Mesenchymal stem cell (in vitro differentiated cells and primary cell): ENCODE measurements at regions not wholly inside any gene's neighbourhood (a gene's known extent, or its start where the extent isn't known, plus 50 kb on each side); places are given as distances from the start of the nearest gene placed in this dataset.

Experiments
- DNase-seq: peaks from one replicate; pipeline ENCODE4 v3.0.0-alpha.2; 2013
- H2AFZ ChIP-seq: one replicate; pipeline ENCODE4 v1.6.1; 2013; ENCODE audit warnings: low read depth, mild to moderate bottlenecking, control low read depth, inconsistent platforms, low read length, moderate library complexity
- H2AK5ac ChIP-seq: 2 replicates; pipeline ENCODE4 v1.6.1; 2013; ENCODE audit warnings: low read length, moderate library complexity, mild to moderate bottlenecking, inconsistent platforms; ENCODE audit not compliant: severe bottlenecking
- H2BK120ac ChIP-seq: one replicate; pipeline ENCODE4 v1.6.1; 2013; ENCODE audit warnings: low read depth, mild to moderate bottlenecking, inconsistent platforms, low read length, moderate library complexity
- H2BK12ac ChIP-seq, 2 experiments: one replicate each; pipeline ENCODE4 v1.6.1; 2013; ENCODE audit warnings: inconsistent platforms in 2 of 2, low read length in 2 of 2, mild to moderate bottlenecking in 2 of 2, moderate library complexity in 2 of 2, control low read depth in 1 of 2
- H2BK15ac ChIP-seq: one replicate; pipeline ENCODE4 v1.6.1; 2013; ENCODE audit warnings: mild to moderate bottlenecking, low read depth, inconsistent platforms; ENCODE audit not compliant: poor library complexity, severe bottlenecking
- H2BK5ac ChIP-seq: 2 replicates; pipeline ENCODE4 v1.6.1; 2013; ENCODE audit warnings: low read depth, mild to moderate bottlenecking, low read length, control low read depth, inconsistent platforms; ENCODE audit not compliant: poor library complexity, severe bottlenecking
- H3K14ac ChIP-seq, 2 experiments: one replicate each; pipeline ENCODE4 v1.6.1; 2013; ENCODE audit warnings: inconsistent platforms in 2 of 2, low read length in 2 of 2, control low read depth in 1 of 2, mild to moderate bottlenecking in 1 of 2, moderate library complexity in 1 of 2
- H3K18ac ChIP-seq, 2 experiments: one replicate each; pipeline ENCODE4 v1.6.1; 2013; ENCODE audit warnings: inconsistent platforms in 2 of 2, low read length in 2 of 2, control low read depth in 1 of 2, low read depth in 1 of 2, mild to moderate bottlenecking in 1 of 2
- H3K23ac ChIP-seq, 2 experiments: one replicate each; pipeline ENCODE4 v1.6.1; 2013; ENCODE audit warnings: inconsistent platforms in 2 of 2, low read length in 2 of 2, mild to moderate bottlenecking in 2 of 2, moderate library complexity in 2 of 2, control low read depth in 1 of 2
- H3K27ac ChIP-seq: 2 replicates; pipeline ENCODE4 v1.5.1; 2013; ENCODE audit warnings: mild to moderate bottlenecking, moderate library complexity, low read length, control low read depth, inconsistent platforms; ENCODE audit not compliant: poor library complexity, severe bottlenecking
- H3K27me3 ChIP-seq, 2 experiments: 2 replicates each; pipeline versions ENCODE4 v1.6.1 to v1.7.0; 2013; ENCODE audit warnings: low read length in 2 of 2, mild to moderate bottlenecking in 2 of 2, moderate library complexity in 2 of 2, control low read depth in 1 of 2, inconsistent platforms in 1 of 2; ENCODE audit not compliant: control insufficient read depth in 1 of 2, insufficient read depth in 1 of 2
- H3K36me3 ChIP-seq, 2 experiments: 2 replicates each; pipeline versions ENCODE4 v1.6.1 to v1.7.0; 2013; ENCODE audit warnings: low read length in 2 of 2, control low read depth in 1 of 2, inconsistent platforms in 1 of 2, low read depth in 1 of 2, mild to moderate bottlenecking in 1 of 2; ENCODE audit not compliant: insufficient read depth in 2 of 2, control insufficient read depth in 1 of 2
- H3K4ac ChIP-seq, 2 experiments: one replicate each; pipeline ENCODE4 v1.6.1; 2013; ENCODE audit warnings: inconsistent platforms in 2 of 2, low read length in 2 of 2, mild to moderate bottlenecking in 2 of 2, moderate library complexity in 2 of 2, control low read depth in 1 of 2, low read depth in 1 of 2
- H3K4me1 ChIP-seq: 2 replicates; pipeline ENCODE4 v1.6.1; 2013; ENCODE audit warnings: low read depth, low read length, control low read depth; ENCODE audit not compliant: control insufficient read depth, insufficient read depth
- H3K4me2 ChIP-seq: 2 replicates; pipeline ENCODE4 v1.6.1; 2013; ENCODE audit warnings: low read length, mild to moderate bottlenecking, inconsistent platforms; ENCODE audit not compliant: poor library complexity, severe bottlenecking
- H3K4me3 ChIP-seq, 2 experiments: 2 replicates each; pipeline versions ENCODE4 v1.5.1 to v1.7.0; 2013; ENCODE audit warnings: low read length in 2 of 2, mild to moderate bottlenecking in 2 of 2, control low read depth in 1 of 2, low read depth in 1 of 2; ENCODE audit not compliant: insufficient read depth in 1 of 2
- H3K79me1 ChIP-seq: replicated peaks from 2 replicates; pipeline ENCODE4 v1.6.1; 2013; ENCODE audit warnings: mild to moderate bottlenecking, control low read depth, low read length, inconsistent platforms; ENCODE audit not compliant: poor library complexity, severe bottlenecking
- H3K9ac ChIP-seq: 2 replicates; pipeline ENCODE4 v1.7.0; 2013; ENCODE audit warnings: mild to moderate bottlenecking, low read length, moderate library complexity
- H3K9me3 ChIP-seq: 2 replicates; pipeline ENCODE4 v1.7.0; 2013; ENCODE audit warnings: mild to moderate bottlenecking, low read length; ENCODE audit not compliant: control insufficient read depth
- H4K8ac ChIP-seq: one replicate; pipeline ENCODE4 v1.6.1; 2013; ENCODE audit warnings: inconsistent platforms, mild to moderate bottlenecking, low read length, moderate library complexity
- H4K91ac ChIP-seq: one replicate; pipeline ENCODE4 v1.6.1; 2013; ENCODE audit warnings: mild to moderate bottlenecking, low read length, inconsistent platforms
- WGBS: methylation state at CpG from one replicate; pipeline ENCODE4 v1.1.7; 2013; ENCODE audit warnings: mixed read lengths; 5-methylcytosine and 5-hydroxymethylcytosine counted together

DNA sequence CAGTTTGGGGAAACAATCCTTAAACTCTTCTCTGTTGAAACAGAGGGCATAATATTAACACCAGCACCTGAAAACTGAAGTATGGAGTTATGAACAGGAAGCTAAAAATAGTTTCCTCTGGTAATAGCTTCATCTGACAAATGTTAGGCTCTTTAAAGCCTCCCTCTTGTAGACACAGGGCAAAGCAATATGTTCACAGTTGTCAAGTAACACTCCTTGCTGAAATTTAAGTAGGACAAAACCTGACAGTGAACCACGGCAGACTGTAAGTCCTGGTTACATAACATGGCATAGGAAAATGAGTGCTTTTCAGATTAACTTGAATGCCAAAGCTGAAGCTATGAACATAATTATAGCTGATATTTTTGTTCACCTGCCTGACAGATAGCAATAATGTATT lies 172.9 kb downstream of the CMPK2 start:
- Histone ChIP-seq H2BK5ac (no peak overlapping the region), H3K4ac (no peak overlapping the region), H2BK120ac (no peak overlapping the region), H4K8ac (no peak overlapping the region), H2BK12ac (no peak overlapping the region), H2BK15ac (no peak overlapping the region), H3K27ac (no peak overlapping the region), H3K23ac (no peak overlapping the region), H2AK5ac (no peak overlapping the region), H3K27me3 (no peaks in the 10 kb centered on the region), H3K36me3 (no peaks in the 10 kb centered on the region), H3K4me1 (no peaks in the 10 kb centered on the region), H3K4me3 (no peak overlapping the region), H3K4me2 (no peak overlapping the region), H4K91ac (no peak overlapping the region), H3K18ac (no peak overlapping the region), H3K79me1 (no peaks in the 10 kb centered on the region), H2AFZ (no peak overlapping the region), H3K9me3 (no peaks in the 10 kb centered on the region), H3K9ac (no peak overlapping the region), H3K14ac (no peak overlapping the region)
- 91% methylated on average over 1 of the region's 1 CpG for WGBS
- DNase-seq: no peak

DNA sequence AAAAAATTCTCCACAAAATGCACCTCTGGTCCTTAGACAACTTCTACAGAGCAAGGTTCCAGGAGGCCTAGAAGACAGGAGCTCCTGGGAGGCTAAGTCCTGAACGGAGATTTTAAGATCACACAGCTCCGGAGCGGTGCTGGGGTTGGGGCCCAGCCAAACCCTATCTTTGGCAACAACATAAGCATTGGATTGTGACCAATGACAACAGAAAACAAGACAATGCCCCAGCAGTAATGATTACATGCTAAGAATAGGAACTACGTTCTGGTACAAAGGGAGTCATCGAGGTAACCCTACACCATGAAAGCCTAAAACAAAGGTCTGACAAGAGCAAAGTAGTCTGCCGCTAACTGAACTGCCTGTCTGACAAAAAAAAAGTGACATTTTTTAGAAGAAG lies 171.2 kb downstream of the CMPK2 start:
- Histone ChIP-seq H4K8ac (no peak overlapping the region), H2BK12ac (no peak overlapping the region), H3K27ac (no peak overlapping the region), H3K14ac (no peak overlapping the region), H3K4me1 (no peaks in the 10 kb centered on the region), H3K36me3 (no peaks in the 10 kb centered on the region), H2AFZ (no peak overlapping the region), H2BK120ac (no peak overlapping the region), H3K23ac (no peak overlapping the region), H3K27me3 (no peaks in the 10 kb centered on the region), H3K79me1 (no peaks in the 10 kb centered on the region), H4K91ac (no peak overlapping the region), H3K9me3 (no peaks in the 10 kb centered on the region), H3K18ac (no peak overlapping the region), H3K4me3 (no peak overlapping the region), H3K4ac (no peak overlapping the region), H2AK5ac (no peak overlapping the region), H2BK15ac (no peak overlapping the region), H3K9ac (no peak overlapping the region), H2BK5ac (no peak overlapping the region), H3K4me2 (no peak overlapping the region)
- DNase-seq: no peak
- WGBS: 90% methylated on average over 4 of the region's 6 CpGs

- no peak overlapping the region for H4K8ac ChIP-seq
- no peak overlapping the region for H2AFZ ChIP-seq
- H3K27ac ChIP-seq: no peak overlapping the region
- H3K23ac ChIP-seq: no peak overlapping the region
- no peak overlapping the region for H3K4me2 ChIP-seq
- no peaks in the 10 kb centered on the region for H3K27me3 ChIP-seq
- H3K9me3 ChIP-seq: peaks cover 41% of the 10 kb centered on the region
- no peaks in the 10 kb centered on the region for H3K36me3 ChIP-seq
- H3K4me1 ChIP-seq: no peaks in the 10 kb centered on the region
- H3K14ac ChIP-seq: no peak overlapping the region
- no peak overlapping the region for H2BK5ac ChIP-seq
- H3K4ac ChIP-seq: no peak overlapping the region
- no peaks in the 10 kb centered on the region for H3K79me1 ChIP-seq
- no peak overlapping the region for H3K18ac ChIP-seq
- H2BK120ac ChIP-seq: no peak overlapping the region
- 85% methylated on average over 3 of the region's 6 CpGs for WGBS
- H2BK12ac ChIP-seq: no peak overlapping the region
- no peak overlapping the region for H4K91ac ChIP-seq
- no peak overlapping the region for H2AK5ac ChIP-seq
- no peak overlapping the region for H3K4me3 ChIP-seq
- no peak for DNase-seq
- no peak overlapping the region for H3K9ac ChIP-seq
- H2BK15ac ChIP-seq: no peak overlapping the region
Observed at GRCh38 chr2:6700335-6700734, 165.4 kb downstream of the CMPK2 start.

DNA sequence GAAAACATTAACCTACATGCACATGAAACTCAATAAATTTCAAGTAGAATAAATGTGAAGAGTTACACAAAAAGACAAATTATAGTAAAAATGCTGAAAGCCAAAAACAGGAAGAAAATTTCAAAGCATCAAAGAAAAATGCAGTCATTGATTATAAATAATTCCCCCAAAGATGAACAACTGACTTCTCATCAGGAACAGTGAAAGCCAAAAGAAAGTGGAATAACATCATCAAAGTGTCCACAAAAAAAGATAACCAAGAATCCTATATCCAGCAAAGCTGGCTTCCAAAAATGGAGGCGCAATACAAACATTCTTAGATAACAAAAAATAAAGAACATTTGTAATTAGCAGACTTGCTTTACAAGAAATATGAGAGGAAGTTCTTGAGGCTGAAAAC lies 161.6 kb downstream of the CMPK2 start:
- no peak overlapping the region for H3K4me2 ChIP-seq
- H3K4me3 ChIP-seq: no peak overlapping the region
- H3K79me1 ChIP-seq: no peaks in the 10 kb centered on the region
- H2BK120ac ChIP-seq: no peak overlapping the region
- H2BK5ac ChIP-seq: no peak overlapping the region
- no CpG with 5 or more reads among the region's 1 CpG for WGBS
- no peak overlapping the region for H3K4ac ChIP-seq
- H3K9ac ChIP-seq: no peak overlapping the region
- H3K4me1 ChIP-seq: no peaks in the 10 kb centered on the region
- H3K27me3 ChIP-seq: no peaks in the 10 kb centered on the region
- H3K9me3 ChIP-seq: peaks cover 50% of the 10 kb centered on the region
- H2BK12ac ChIP-seq: no peak overlapping the region
- H2AK5ac ChIP-seq: no peak overlapping the region
- no peak overlapping the region for H2AFZ ChIP-seq
- no peak for DNase-seq
- H3K36me3 ChIP-seq: no peaks in the 10 kb centered on the region
- H2BK15ac ChIP-seq: no peak overlapping the region
- H4K8ac ChIP-seq: no peak overlapping the region
- no peak overlapping the region for H3K23ac ChIP-seq
- no peak overlapping the region for H4K91ac ChIP-seq
- H3K27ac ChIP-seq: no peak overlapping the region
- H3K18ac ChIP-seq: no peak overlapping the region
- no peak overlapping the region for H3K14ac ChIP-seq
